GM12878 (cell line): ENCODE measurements at regions not wholly inside any gene's neighbourhood (a gene's known extent, or its start where the extent isn't known, plus 50 kb on each side); places are given as distances from the start of the nearest gene placed in this dataset.

Experiments
- ATAC-seq: fragments of 200-7000 bp; cut with Tn5 transposase; 3 replicates; pipeline ENCODE4 v1.9.1; 2020; ENCODE audit warnings: mild to moderate bottlenecking, moderate library complexity
- BruUV-seq: library from RNA; stranded (reverse); fragments of 400-500 nt; replicated peaks from 2 replicates; lab custom pipeline; 2021; lab: Mats Ljungman, UMichigan
- CTCF ChIA-PET: fragments of 300-600 bp; sonication (Branson Sonifier 250); formaldehyde crosslinking; extraction: SDS; loops from one replicate; lab custom pipeline; 2021; ENCODE audit warnings: inconsistent platforms; lab: Yijun Ruan, JAX
- POLR2A ChIA-PET: fragments of 350-600 bp; formaldehyde crosslinking; extraction: SDS; loops from one replicate; lab custom pipeline; 2021; ENCODE audit warnings: inconsistent platforms; lab: Charles Lee
- RAD21 ChIA-PET: fragments of 300-600 bp; sonication (Branson Sonifier 250); formaldehyde crosslinking; loops from one replicate; lab custom pipeline; 2023; ENCODE audit warnings: antibody characterized with exemption; ENCODE audit not compliant: unreplicated experiment; lab: Charles Lee
- SMC1A ChIA-PET: fragments of 300-600 bp; sonication (Branson Sonifier 250); formaldehyde crosslinking; loops from one replicate; lab custom pipeline; 2023; ENCODE audit not compliant: unreplicated experiment, uncharacterized antibody; lab: Charles Lee
- DNase-seq: peaks from one replicate; pipeline ENCODE4 v3.0.0-alpha.2; 2011; ENCODE audit warnings: low read depth, low spot score
- FAIRE-seq: peaks from 3 replicates; lab custom pipeline; 2011; peaks lifted over from hg19 to GRCh38; lab: Jason Lieb, UNC
- H2AFZ ChIP-seq: 2 replicates; pipeline ENCODE4 v1.6.0; 2011; ENCODE audit warnings: low read depth, low read length, control low read depth; ENCODE audit not compliant: control insufficient read depth
- H3K27ac ChIP-seq: 2 replicates; pipeline ENCODE4 v1.5.1; 2011; ENCODE audit warnings: control low read depth; ENCODE audit not compliant: control insufficient read depth, insufficient read depth
- H3K27me3 ChIP-seq, 2 experiments: replicated peaks in 1 of 2; 2 replicates each; pipeline versions ENCODE4 v1.6.0 to v1.6.1; 2011; ENCODE audit warnings: low read length in 1 of 2; ENCODE audit not compliant: control insufficient read depth in 2 of 2, insufficient read depth in 2 of 2
- H3K36me3 ChIP-seq, 2 experiments: 2 replicates each; pipeline ENCODE4 v1.5.1; 2011; ENCODE audit warnings: low read length in 1 of 2; ENCODE audit not compliant: control insufficient read depth in 2 of 2, insufficient read depth in 2 of 2
- H3K4me1 ChIP-seq: 2 replicates; pipeline ENCODE4 v1.6.1; 2011; ENCODE audit warnings: mild to moderate bottlenecking, low read length, moderate library complexity, mixed read lengths; ENCODE audit not compliant: control insufficient read depth, insufficient read depth
- H3K4me2 ChIP-seq: 2 replicates; pipeline ENCODE4 v1.6.0; 2011; ENCODE audit warnings: control low read depth; ENCODE audit not compliant: control insufficient read depth, insufficient read depth
- H3K4me3 ChIP-seq: fragments of 200-600 bp; sonication (generic); 2 replicates; pipeline ENCODE4 v1.5.1; 2016
- H3K79me2 ChIP-seq: 2 replicates; pipeline ENCODE4 v1.6.0; 2011; ENCODE audit warnings: low read length; ENCODE audit not compliant: control insufficient read depth, insufficient read depth
- H3K9ac ChIP-seq: 2 replicates; pipeline ENCODE4 v1.8.0; 2011; ENCODE audit warnings: low read length, control low read depth, mixed read lengths; ENCODE audit not compliant: control insufficient read depth, insufficient read depth
- H3K9me3 ChIP-seq: replicated peaks from 3 replicates; pipeline ENCODE4 v1.5.1; 2011; ENCODE audit warnings: mild to moderate bottlenecking, low read length; ENCODE audit not compliant: control insufficient read depth, insufficient read depth
- H4K20me1 ChIP-seq: 2 replicates; pipeline ENCODE4 v1.6.0; 2011; ENCODE audit not compliant: control insufficient read depth, insufficient read depth
- ATF7 ChIP-seq: fragments of 450-650 bp; IDR thresholded peaks from 2 replicates; pipeline ENCODE4 v1.6.1; 2016; ENCODE audit warnings: low read depth, mild to moderate bottlenecking
- CREM ChIP-seq: IDR thresholded peaks from 2 replicates; pipeline ENCODE4 v1.6.1; 2014; ENCODE audit warnings: antibody characterized with exemption, low read depth
- EED ChIP-seq: sonication (generic); IDR thresholded peaks from 2 replicates; pipeline ENCODE4 v1.6.1; 2016; ENCODE audit warnings: antibody characterized with exemption, low read depth
- ETV6 ChIP-seq, 2 experiments: fragments of 450-650 bp in 1 of 2; IDR thresholded peaks in 1 of 2; conservative IDR thresholded peaks in 1 of 2; 2 replicates each; pipeline ENCODE4 v1.6.1; 2014; ENCODE audit warnings: antibody characterized with exemption in 1 of 2, borderline replicate concordance in 1 of 2, low read depth in 1 of 2, mild to moderate bottlenecking in 1 of 2, moderate library complexity in 1 of 2
- GABPA ChIP-seq: IDR thresholded peaks from 2 replicates; pipeline ENCODE4 v1.6.1; 2014; ENCODE audit warnings: antibody characterized with exemption, low read depth, mild to moderate bottlenecking, inconsistent platforms
- MTA2 ChIP-seq: fragments of 450-650 bp; IDR thresholded peaks from 2 replicates; pipeline ENCODE4 v1.6.1; 2016; ENCODE audit warnings: low read depth, mild to moderate bottlenecking, moderate library complexity
- SIX5 ChIP-seq: IDR thresholded peaks from 2 replicates; pipeline ENCODE4 v1.6.1; 2011; ENCODE audit warnings: mild to moderate bottlenecking, low read depth, low read length, moderate library complexity; ENCODE audit not compliant: severe bottlenecking
- SPI1 ChIP-seq: IDR thresholded peaks from 2 replicates; pipeline ENCODE4 v1.6.1; 2011; ENCODE audit warnings: low read depth, mild to moderate bottlenecking, low read length, moderate library complexity, borderline replicate concordance; ENCODE audit not compliant: insufficient read depth
- WGBS: methylation state at CpG from one replicate; pipeline ENCODE4 v1.1.6; 2016; ENCODE audit warnings: low lambda C conversion rate; ENCODE audit not compliant: insufficient replicate concordance, insufficient coverage; ENCODE audit errors: missing lambda C conversion rate; 5-methylcytosine and 5-hydroxymethylcytosine counted together
- in situ Hi-C: fragments of 300-500 bp; cut with MboI; formaldehyde crosslinking; loops from 9 replicates; pipeline ENCODE4 v1.14.3; 2018; ENCODE audit warnings: mixed read lengths
- intact Hi-C: fragments of 100-400 bp; cut with micrococcal nuclease; formaldehyde crosslinking; loops from one replicate; pipeline ENCODE4 v1.14.2; 2022; ENCODE audit not compliant: unreplicated experiment
- TF ChIP-seq, protein P1 (sequence below): IDR thresholded peaks from 2 replicates; pipeline ENCODE4 v1.6.1; 2012; ENCODE audit warnings: low read depth, low read length, improper control_type of control experiment
- TF ChIP-seq, protein P2 (sequence below): fragments of 450-650 bp; formaldehyde crosslinking; IDR thresholded peaks from 2 replicates; pipeline ENCODE4 v1.4.0; 2020; ENCODE audit warnings: mild to moderate bottlenecking, moderate library complexity
- TF ChIP-seq, protein P3 (sequence below): fragments of 450-650 bp; conservative IDR thresholded peaks from 2 replicates; pipeline ENCODE4 v1.6.1; 2017; ENCODE audit warnings: mild to moderate bottlenecking, moderate library complexity

DNA sequence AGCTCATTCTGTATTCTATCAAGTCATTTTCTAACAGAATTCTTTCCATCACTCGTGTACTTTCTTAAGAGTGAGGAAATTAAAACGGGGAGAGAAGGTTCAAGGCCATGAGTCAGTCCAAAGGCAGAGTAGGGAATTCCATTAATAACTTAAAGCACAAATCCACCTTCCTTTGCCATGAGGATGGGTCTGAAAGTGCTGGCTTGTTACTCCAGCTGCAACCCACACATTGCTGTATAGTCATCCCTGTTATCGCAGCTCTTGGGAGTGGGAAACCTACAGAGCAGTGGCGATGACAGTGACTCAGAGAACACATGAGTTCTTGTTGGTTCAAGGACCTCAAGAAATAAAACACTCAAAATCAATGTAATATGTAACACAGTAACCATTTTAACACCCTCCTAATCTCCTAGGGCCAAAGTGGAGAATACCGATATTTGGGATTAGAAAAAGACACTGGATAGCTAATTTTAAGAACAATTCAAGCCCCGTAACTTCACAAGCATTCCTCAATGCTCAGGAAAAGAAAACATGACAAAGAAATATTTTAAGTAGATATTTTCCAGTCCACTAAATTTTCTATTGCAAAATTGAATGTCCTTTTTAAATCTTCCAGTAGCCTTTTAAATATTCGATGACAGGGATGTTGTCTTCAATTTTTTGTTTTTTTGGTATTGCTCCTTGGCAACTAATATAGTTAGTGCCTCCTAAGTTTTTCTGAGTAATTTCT, 179.9 kb upstream of the THBS1 start:
- ChIA-PET POLR2A (no interaction called here), RAD21 (no interaction called here), CTCF (no interaction called here), SMC1A (no interaction called here)
- H3K27me3 ChIP-seq = no peaks in the 10 kb centered on the region
- no TSS peak for BruUV-seq
- no peak overlapping the region for H3K9ac ChIP-seq
- WGBS = 82% methylated on average over 7 of the region's 7 CpGs
- intact Hi-C loops = no loop called here
- H2AFZ ChIP-seq = no peak overlapping the region
- H3K4me1 ChIP-seq = no peaks in the 10 kb centered on the region
- no peaks in the 10 kb centered on the region for H3K9me3 ChIP-seq
- in situ Hi-C loops = no loop called here
- no peaks in the 10 kb centered on the region for H4K20me1 ChIP-seq
- H3K4me3 ChIP-seq = no peak overlapping the region
- FAIRE-seq = no peak
- H3K36me3 ChIP-seq = no peaks in the 10 kb centered on the region
- ATAC-seq = no peak
- H3K4me2 ChIP-seq = no peak overlapping the region
- H3K27ac ChIP-seq = no peak overlapping the region
- H3K79me2 ChIP-seq = no peaks in the 10 kb centered on the region
- DNase-seq = no peak
- TF ChIP-seq EED (no peak), ETV6 (conservative IDR thresholded peaks at IDR 0.05 in 1 of 2, IDR thresholded peaks at IDR 0.05 in 1 of 2; ENCODE audit: borderline replicate concordance in 1 of 2, low read depth in 1 of 2) (no peak), MTA2 (no peak), GABPA (no peak), CREM (no peak), SPI1 (no peak), SIX5 (no peak), ATF7 (no peak)
- TF ChIP-seq, protein P1, sequence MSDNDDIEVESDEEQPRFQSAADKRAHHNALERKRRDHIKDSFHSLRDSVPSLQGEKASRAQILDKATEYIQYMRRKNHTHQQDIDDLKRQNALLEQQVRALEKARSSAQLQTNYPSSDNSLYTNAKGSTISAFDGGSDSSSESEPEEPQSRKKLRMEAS = no peak
- TF ChIP-seq, protein P2, sequence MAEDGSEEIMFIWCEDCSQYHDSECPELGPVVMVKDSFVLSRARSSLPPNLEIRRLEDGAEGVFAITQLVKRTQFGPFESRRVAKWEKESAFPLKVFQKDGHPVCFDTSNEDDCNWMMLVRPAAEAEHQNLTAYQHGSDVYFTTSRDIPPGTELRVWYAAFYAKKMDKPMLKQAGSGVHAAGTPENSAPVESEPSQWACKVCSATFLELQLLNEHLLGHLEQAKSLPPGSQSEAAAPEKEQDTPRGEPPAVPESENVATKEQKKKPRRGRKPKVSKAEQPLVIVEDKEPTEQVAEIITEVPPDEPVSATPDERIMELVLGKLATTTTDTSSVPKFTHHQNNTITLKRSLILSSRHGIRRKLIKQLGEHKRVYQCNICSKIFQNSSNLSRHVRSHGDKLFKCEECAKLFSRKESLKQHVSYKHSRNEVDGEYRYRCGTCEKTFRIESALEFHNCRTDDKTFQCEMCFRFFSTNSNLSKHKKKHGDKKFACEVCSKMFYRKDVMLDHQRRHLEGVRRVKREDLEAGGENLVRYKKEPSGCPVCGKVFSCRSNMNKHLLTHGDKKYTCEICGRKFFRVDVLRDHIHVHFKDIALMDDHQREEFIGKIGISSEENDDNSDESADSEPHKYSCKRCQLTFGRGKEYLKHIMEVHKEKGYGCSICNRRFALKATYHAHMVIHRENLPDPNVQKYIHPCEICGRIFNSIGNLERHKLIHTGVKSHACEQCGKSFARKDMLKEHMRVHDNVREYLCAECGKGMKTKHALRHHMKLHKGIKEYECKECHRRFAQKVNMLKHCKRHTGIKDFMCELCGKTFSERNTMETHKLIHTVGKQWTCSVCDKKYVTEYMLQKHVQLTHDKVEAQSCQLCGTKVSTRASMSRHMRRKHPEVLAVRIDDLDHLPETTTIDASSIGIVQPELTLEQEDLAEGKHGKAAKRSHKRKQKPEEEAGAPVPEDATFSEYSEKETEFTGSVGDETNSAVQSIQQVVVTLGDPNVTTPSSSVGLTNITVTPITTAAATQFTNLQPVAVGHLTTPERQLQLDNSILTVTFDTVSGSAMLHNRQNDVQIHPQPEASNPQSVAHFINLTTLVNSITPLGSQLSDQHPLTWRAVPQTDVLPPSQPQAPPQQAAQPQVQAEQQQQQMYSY = no peak
- TF ChIP-seq, protein P3, sequence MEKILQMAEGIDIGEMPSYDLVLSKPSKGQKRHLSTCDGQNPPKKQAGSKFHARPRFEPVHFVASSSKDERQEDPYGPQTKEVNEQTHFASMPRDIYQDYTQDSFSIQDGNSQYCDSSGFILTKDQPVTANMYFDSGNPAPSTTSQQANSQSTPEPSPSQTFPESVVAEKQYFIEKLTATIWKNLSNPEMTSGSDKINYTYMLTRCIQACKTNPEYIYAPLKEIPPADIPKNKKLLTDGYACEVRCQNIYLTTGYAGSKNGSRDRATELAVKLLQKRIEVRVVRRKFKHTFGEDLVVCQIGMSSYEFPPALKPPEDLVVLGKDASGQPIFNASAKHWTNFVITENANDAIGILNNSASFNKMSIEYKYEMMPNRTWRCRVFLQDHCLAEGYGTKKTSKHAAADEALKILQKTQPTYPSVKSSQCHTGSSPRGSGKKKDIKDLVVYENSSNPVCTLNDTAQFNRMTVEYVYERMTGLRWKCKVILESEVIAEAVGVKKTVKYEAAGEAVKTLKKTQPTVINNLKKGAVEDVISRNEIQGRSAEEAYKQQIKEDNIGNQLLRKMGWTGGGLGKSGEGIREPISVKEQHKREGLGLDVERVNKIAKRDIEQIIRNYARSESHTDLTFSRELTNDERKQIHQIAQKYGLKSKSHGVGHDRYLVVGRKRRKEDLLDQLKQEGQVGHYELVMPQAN = no peak
